Fibroblast of lung (primary cell): ENCODE measurements at regions not wholly inside any gene's neighbourhood (a gene's known extent, or its start where the extent isn't known, plus 50 kb on each side); places are given as distances from the start of the nearest gene placed in this dataset.
"Not testable (repeated sequence)": the region's sequence is repeated elsewhere in the genome, so short reads cannot be mapped to it uniquely, and the experiment has no call there.

Source experiments
- DNase-seq, 2 donors: peaks; one replicate each; pipeline versions ENCODE4 v3.0.0 to v3.0.0-alpha.2; 2010; ENCODE audit warnings: low read depth in 2 of 2
- H2AFZ ChIP-seq: 2 replicates; pipeline ENCODE4 v1.5.1; 2012; ENCODE audit warnings: low read length, control low read depth, inconsistent platforms
- H3K27ac ChIP-seq: 2 replicates; pipeline ENCODE4 v1.5.1; 2011; ENCODE audit warnings: low read length, control low read depth; ENCODE audit not compliant: insufficient read depth
- H3K27me3 ChIP-seq: 2 replicates; pipeline ENCODE4 v1.5.1; 2011; ENCODE audit warnings: mild to moderate bottlenecking, low read length; ENCODE audit not compliant: control insufficient read depth, insufficient read depth
- H3K36me3 ChIP-seq: 2 replicates; pipeline ENCODE4 v1.5.1; 2011; ENCODE audit warnings: low read length; ENCODE audit not compliant: control insufficient read depth, insufficient read depth
- H3K4me1 ChIP-seq: 2 replicates; pipeline ENCODE4 v1.5.1; 2011; ENCODE audit warnings: low read length; ENCODE audit not compliant: control insufficient read depth, insufficient read depth; ENCODE audit errors: extremely low read depth
- H3K4me2 ChIP-seq: 2 replicates; pipeline ENCODE4 v1.5.1; 2011; ENCODE audit warnings: low read length, control low read depth; ENCODE audit not compliant: insufficient read depth; ENCODE audit errors: extremely low read depth
- H3K4me3 ChIP-seq, 4 experiments: fragments of 200-600 bp in 1 of 4; sonication (generic) in 1 of 4; replicated peaks in 1 of 4; 2 replicates each; pipeline ENCODE4 v1.5.1; 2011 to 2016; ENCODE audit warnings: low read length in 4 of 4, low read depth in 3 of 4, mild to moderate bottlenecking in 3 of 4, control low read depth in 2 of 4, inconsistent platforms in 1 of 4, mixed read lengths in 1 of 4; ENCODE audit not compliant: insufficient read depth in 1 of 4; ENCODE audit errors: control extremely low read depth in 1 of 4
- H3K79me2 ChIP-seq: 2 replicates; pipeline ENCODE4 v1.5.1; 2012; ENCODE audit warnings: mild to moderate bottlenecking, low read length, inconsistent platforms; ENCODE audit not compliant: control insufficient read depth, insufficient read depth
- H3K9ac ChIP-seq: 2 replicates; pipeline ENCODE4 v1.5.1; 2011; ENCODE audit warnings: mild to moderate bottlenecking, low read length, control low read depth; ENCODE audit not compliant: insufficient read depth
- H3K9me3 ChIP-seq: 2 replicates; pipeline ENCODE4 v1.5.1; 2012; ENCODE audit warnings: low read depth, low read length; ENCODE audit not compliant: control insufficient read depth, insufficient read depth
- H4K20me1 ChIP-seq: 2 replicates; pipeline ENCODE4 v1.5.1; 2011; ENCODE audit warnings: low read length; ENCODE audit not compliant: control insufficient read depth, insufficient read depth; ENCODE audit errors: extremely low read depth
- EZH2 ChIP-seq: IDR thresholded peaks from 2 replicates; pipeline ENCODE4 v1.5.1; 2012; ENCODE audit warnings: low read length, control low read depth, mild to moderate bottlenecking; ENCODE audit errors: missing control alignments
- TF ChIP-seq, protein P1 (sequence below), 2 donors: IDR thresholded peaks in 1 of 2; conservative IDR thresholded peaks in 1 of 2; 1 replicate in 1 of 2; 2 replicates in 1 of 2; pipeline ENCODE4 v1.5.1; 2011 to 2012; ENCODE audit warnings: low read length in 2 of 2, control low read depth in 1 of 2, inconsistent platforms in 1 of 2, low read depth in 1 of 2, mild to moderate bottlenecking in 1 of 2

DNA sequence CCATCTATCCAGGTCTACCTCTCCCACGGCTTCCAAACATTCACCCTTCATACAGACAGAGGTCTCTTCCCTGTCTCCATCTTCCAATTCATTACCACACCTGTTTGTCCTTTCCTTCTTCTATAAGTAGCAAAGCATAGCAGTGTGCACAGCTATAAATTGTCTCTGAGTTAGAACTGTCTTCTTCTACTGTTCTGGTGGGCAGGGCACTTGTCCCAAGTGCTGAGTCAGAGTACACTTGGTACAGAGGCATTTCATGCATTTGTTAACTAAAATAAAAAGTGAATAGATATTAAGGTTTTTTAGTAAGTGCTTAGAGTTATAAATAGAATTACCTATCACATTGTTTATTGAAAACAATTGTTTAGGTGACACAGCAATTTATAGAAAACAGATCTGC lies 150.1 kb upstream of the CCDC54 start:
- peak in 1 of 2 donors; percentile 42 for DNase-seq
- Histone ChIP-seq H3K36me3 (no peaks in the 10 kb centered on the region), H3K79me2 (no peaks in the 10 kb centered on the region), H3K4me3 (no peak overlapping the region), H3K9ac (no peak overlapping the region), H3K4me2 (no peak overlapping the region), H3K27ac (no peak overlapping the region), H2AFZ (no peak overlapping the region), H3K9me3 (no peaks in the 10 kb centered on the region), H4K20me1 (no peaks in the 10 kb centered on the region), H3K27me3 (no peaks in the 10 kb centered on the region), H3K4me1 (peaks cover 5% of the 10 kb centered on the region)
- TF ChIP-seq, protein P1, sequence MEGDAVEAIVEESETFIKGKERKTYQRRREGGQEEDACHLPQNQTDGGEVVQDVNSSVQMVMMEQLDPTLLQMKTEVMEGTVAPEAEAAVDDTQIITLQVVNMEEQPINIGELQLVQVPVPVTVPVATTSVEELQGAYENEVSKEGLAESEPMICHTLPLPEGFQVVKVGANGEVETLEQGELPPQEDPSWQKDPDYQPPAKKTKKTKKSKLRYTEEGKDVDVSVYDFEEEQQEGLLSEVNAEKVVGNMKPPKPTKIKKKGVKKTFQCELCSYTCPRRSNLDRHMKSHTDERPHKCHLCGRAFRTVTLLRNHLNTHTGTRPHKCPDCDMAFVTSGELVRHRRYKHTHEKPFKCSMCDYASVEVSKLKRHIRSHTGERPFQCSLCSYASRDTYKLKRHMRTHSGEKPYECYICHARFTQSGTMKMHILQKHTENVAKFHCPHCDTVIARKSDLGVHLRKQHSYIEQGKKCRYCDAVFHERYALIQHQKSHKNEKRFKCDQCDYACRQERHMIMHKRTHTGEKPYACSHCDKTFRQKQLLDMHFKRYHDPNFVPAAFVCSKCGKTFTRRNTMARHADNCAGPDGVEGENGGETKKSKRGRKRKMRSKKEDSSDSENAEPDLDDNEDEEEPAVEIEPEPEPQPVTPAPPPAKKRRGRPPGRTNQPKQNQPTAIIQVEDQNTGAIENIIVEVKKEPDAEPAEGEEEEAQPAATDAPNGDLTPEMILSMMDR (conservative IDR thresholded peaks at IDR 0.05 in 1 of 2, IDR thresholded peaks at IDR 0.05 in 1 of 2; ENCODE audit: low read depth in 1 of 2, low read length in 2 of 2) = no peak
- no peak for TF ChIP-seq EZH2

DNA sequence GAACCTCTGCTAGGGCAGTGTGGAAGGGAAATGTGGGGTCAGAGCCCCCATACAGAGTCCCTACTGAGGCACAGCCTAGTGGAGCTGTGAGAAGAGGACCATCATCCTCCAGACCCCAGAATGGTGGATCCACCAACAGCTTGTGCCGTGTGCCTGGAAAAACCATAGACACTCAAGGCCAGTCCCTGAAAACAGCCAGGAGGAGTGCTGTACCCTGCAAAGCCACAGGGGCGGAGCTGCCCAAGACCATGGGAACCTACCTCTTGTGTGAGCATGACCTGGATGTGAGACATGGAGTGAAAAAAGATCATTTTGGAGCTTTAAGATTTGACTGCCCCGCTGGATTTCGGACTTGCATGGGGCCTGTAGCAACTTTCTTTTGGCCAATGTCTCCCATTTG lies 143.4 kb upstream of the CCDC54 start:
- not testable (repeated sequence) for H3K27ac ChIP-seq, H3K4me3 ChIP-seq, DNase-seq, H2AFZ ChIP-seq, H4K20me1 ChIP-seq, H3K36me3 ChIP-seq, H3K79me2 ChIP-seq, H3K9me3 ChIP-seq, H3K4me2 ChIP-seq, H3K4me1 ChIP-seq, H3K9ac ChIP-seq, H3K27me3 ChIP-seq

DNA sequence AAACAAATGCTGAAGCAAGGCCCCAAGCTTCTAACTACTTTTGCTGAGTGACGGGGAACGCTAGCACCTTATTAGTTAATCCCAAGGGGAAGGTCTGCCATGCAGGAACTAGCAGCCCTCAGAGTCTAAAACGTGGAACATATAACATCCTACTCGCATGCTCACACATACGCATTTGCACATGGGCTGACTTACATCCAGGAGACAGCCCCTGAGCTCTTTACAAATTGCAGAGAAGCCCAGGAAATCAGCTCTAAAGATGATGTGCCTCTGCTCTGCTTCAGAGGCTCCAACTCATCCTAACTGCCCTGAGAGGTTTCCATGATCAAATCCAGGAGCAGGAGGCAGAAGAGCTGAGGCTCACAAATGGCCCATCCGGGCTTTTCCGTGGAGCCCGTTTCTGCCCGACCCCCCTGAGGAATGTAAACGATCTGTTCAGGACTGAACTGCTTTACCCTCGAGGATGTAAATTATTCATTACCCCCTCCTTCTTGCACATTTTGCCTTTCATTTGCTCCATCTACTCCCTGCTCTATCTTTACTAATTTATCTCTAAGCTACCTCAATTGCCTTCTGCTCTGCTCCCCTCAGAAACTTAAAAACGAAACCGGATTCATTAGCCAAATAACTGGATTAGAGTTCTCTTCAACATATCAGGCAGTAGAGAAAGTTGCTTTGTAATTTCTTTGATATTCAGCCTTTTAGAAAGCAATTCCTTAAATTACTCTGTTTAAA lies 141.9 kb upstream of the CCDC54 start:
- Histone ChIP-seq H3K27me3 (no peaks in the 10 kb centered on the region), H2AFZ (peak overlapping the region; percentile 56), H3K27ac (peak overlapping the region; percentile 13), H3K36me3 (no peaks in the 10 kb centered on the region), H3K79me2 (no peaks in the 10 kb centered on the region), H4K20me1 (no peaks in the 10 kb centered on the region), H3K4me1 (peaks cover 2% of the 10 kb centered on the region), H3K4me3 (peak overlapping the region; percentile 47 to 81 (median 62)), H3K4me2 (peak overlapping the region; percentile 49), H3K9me3 (no peaks in the 10 kb centered on the region), H3K9ac (peak overlapping the region; percentile 21)
- DNase-seq = peak in 1 of 2 donors; percentile 25
- TF ChIP-seq, protein P1 (conservative IDR thresholded peaks at IDR 0.05 in 1 of 2, IDR thresholded peaks at IDR 0.05 in 1 of 2; ENCODE audit: low read depth in 1 of 2, low read length in 2 of 2) = no peak
- TF ChIP-seq EZH2 = no peak
